OCI-LY3 (cell line): ENCODE measurements at regions not wholly inside any gene's neighbourhood (a gene's known extent, or its start where the extent isn't known, plus 50 kb on each side); places are given as distances from the start of the nearest gene placed in this dataset.

Experiments used
- H2AFZ ChIP-seq: fragments of 200-600, 300-600 bp; shearing (Covaris generic); 2 replicates; pipeline ENCODE4 v1.6.0; 2014; ENCODE audit warnings: antibody characterized with exemption, low read depth, low read length
- H3K27ac ChIP-seq: fragments of 200-600, 300-600 bp; sonication (generic); 2 replicates; pipeline ENCODE4 v1.5.1; 2014; ENCODE audit warnings: mild to moderate bottlenecking, low read length, moderate library complexity, mixed read lengths
- H3K27me3 ChIP-seq: fragments of 200-600, 300-600 bp; sonication (generic); 2 replicates; pipeline ENCODE4 v1.6.1; 2014; ENCODE audit warnings: low read depth, low read length, mixed read lengths
- H3K36me3 ChIP-seq: fragments of 200-600, 300-600 bp; sonication (generic); replicated peaks from 2 replicates; pipeline ENCODE3; 2014; ENCODE audit warnings: low read depth, low read length, mixed read lengths
- H3K4me1 ChIP-seq: fragments of 300-600, 200-600 bp; sonication (generic); 2 replicates; pipeline ENCODE4 v1.6.1; 2014; ENCODE audit warnings: low read length, mixed read lengths
- H3K4me2 ChIP-seq: fragments of 200-600, 300-600 bp; sonication (generic); 2 replicates; pipeline ENCODE4 v1.6.1; 2014; ENCODE audit warnings: low read length, mixed read lengths
- H3K4me3 ChIP-seq: fragments of 300-600, 200-600 bp; sonication (generic); 2 replicates; pipeline ENCODE4 v1.5.1; 2014; ENCODE audit warnings: antibody characterized with exemption, mild to moderate bottlenecking, low read length, moderate library complexity
- H3K79me2 ChIP-seq: fragments of 300-600, 200-600 bp; shearing (Covaris generic); 2 replicates; pipeline ENCODE4 v1.6.1; 2014; ENCODE audit warnings: mild to moderate bottlenecking, low read length, mixed read lengths
- H3K9ac ChIP-seq: fragments of 300-600, 200-600 bp; shearing (Covaris generic); 2 replicates; pipeline ENCODE4 v1.6.0; 2014; ENCODE audit warnings: mild to moderate bottlenecking, low read length, moderate library complexity
- H3K9me3 ChIP-seq: fragments of 200-600, 300-600 bp; shearing (Covaris generic); 2 replicates; pipeline ENCODE4 v1.6.1; 2014; ENCODE audit warnings: low read length, mixed read lengths; ENCODE audit not compliant: insufficient read depth
- H4K20me1 ChIP-seq: fragments of 200-600, 300-600 bp; sonication (generic); 2 replicates; pipeline ENCODE4 v1.6.1; 2016; ENCODE audit warnings: low read length, mixed read lengths; ENCODE audit not compliant: insufficient read depth
- EZH2phosphoT487 ChIP-seq: fragments of 200-600 bp; shearing (Covaris generic); IDR thresholded peaks from 2 replicates; pipeline ENCODE4 v1.6.1; 2018; ENCODE audit warnings: antibody characterized with exemption, mixed run types, low read depth
- TF ChIP-seq, protein P1 (sequence below): fragments of 200-600, 300-600 bp; sonication (generic); IDR thresholded peaks from 2 replicates; pipeline ENCODE4 v1.5.1; 2014; ENCODE audit warnings: antibody characterized with exemption, low read length, low read depth

DNA sequence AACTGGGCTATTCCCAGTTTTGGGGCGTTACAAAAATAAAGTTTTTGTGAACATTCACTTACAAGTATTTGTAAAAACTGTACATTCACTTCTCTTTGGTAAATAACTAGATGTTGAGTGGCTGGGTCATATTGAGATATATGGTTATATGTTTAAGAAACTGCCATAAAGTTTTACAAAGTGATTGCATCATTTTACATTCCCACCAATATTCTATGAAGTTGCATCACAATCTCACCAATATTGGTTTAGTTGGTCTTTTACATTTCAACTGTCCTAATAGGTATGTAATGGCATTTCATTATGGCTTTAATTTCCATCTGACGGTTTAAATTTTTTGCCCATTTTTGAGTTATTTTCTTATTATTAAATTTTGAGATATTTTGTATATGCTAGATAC lies 251.7 kb upstream of the GNAI1 start:
- no peaks in the 10 kb centered on the region for H3K9me3 ChIP-seq
- no peaks in the 10 kb centered on the region for H3K36me3 ChIP-seq
- no peak overlapping the region for H3K27ac ChIP-seq
- no peak overlapping the region for H3K4me2 ChIP-seq
- H3K9ac ChIP-seq = no peak overlapping the region
- H3K4me1 ChIP-seq = no peaks in the 10 kb centered on the region
- no peaks in the 10 kb centered on the region for H4K20me1 ChIP-seq
- H2AFZ ChIP-seq = no peak overlapping the region
- H3K79me2 ChIP-seq = no peaks in the 10 kb centered on the region
- TF ChIP-seq EZH2phosphoT487 = no peak
- TF ChIP-seq, protein P1, sequence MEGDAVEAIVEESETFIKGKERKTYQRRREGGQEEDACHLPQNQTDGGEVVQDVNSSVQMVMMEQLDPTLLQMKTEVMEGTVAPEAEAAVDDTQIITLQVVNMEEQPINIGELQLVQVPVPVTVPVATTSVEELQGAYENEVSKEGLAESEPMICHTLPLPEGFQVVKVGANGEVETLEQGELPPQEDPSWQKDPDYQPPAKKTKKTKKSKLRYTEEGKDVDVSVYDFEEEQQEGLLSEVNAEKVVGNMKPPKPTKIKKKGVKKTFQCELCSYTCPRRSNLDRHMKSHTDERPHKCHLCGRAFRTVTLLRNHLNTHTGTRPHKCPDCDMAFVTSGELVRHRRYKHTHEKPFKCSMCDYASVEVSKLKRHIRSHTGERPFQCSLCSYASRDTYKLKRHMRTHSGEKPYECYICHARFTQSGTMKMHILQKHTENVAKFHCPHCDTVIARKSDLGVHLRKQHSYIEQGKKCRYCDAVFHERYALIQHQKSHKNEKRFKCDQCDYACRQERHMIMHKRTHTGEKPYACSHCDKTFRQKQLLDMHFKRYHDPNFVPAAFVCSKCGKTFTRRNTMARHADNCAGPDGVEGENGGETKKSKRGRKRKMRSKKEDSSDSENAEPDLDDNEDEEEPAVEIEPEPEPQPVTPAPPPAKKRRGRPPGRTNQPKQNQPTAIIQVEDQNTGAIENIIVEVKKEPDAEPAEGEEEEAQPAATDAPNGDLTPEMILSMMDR = no peak
- H3K4me3 ChIP-seq = no peak overlapping the region
- H3K27me3 ChIP-seq = no peaks in the 10 kb centered on the region

DNA sequence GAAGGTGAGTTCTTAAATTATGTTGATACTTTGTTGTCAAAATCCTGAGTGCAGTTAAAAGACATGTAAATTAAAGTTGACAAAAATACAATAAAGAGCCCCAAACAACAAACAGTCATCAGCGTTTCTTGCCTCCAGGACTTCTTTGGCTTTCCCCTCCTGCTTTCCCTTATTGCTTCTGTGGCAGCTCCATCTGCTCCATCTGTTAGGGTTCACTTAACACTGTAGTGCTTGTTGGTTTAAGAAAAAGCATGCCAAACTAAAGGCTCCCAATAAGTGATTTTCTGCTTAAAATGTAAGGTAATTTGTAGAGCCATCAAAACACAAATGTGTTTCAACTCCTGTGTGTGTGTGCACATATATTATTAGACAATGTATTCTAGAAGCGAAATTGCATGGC lies 254.3 kb upstream of the GNAI1 start:
- H3K27ac ChIP-seq = no peak overlapping the region
- H3K4me1 ChIP-seq = no peaks in the 10 kb centered on the region
- no peaks in the 10 kb centered on the region for H3K79me2 ChIP-seq
- H3K36me3 ChIP-seq = no peaks in the 10 kb centered on the region
- TF ChIP-seq, protein P1 = no peak
- TF ChIP-seq EZH2phosphoT487 = no peak
- no peaks in the 10 kb centered on the region for H3K9me3 ChIP-seq
- no peak overlapping the region for H3K4me3 ChIP-seq
- no peaks in the 10 kb centered on the region for H4K20me1 ChIP-seq
- no peak overlapping the region for H3K4me2 ChIP-seq
- H3K27me3 ChIP-seq = no peaks in the 10 kb centered on the region
- no peak overlapping the region for H3K9ac ChIP-seq
- H2AFZ ChIP-seq = no peak overlapping the region

DNA sequence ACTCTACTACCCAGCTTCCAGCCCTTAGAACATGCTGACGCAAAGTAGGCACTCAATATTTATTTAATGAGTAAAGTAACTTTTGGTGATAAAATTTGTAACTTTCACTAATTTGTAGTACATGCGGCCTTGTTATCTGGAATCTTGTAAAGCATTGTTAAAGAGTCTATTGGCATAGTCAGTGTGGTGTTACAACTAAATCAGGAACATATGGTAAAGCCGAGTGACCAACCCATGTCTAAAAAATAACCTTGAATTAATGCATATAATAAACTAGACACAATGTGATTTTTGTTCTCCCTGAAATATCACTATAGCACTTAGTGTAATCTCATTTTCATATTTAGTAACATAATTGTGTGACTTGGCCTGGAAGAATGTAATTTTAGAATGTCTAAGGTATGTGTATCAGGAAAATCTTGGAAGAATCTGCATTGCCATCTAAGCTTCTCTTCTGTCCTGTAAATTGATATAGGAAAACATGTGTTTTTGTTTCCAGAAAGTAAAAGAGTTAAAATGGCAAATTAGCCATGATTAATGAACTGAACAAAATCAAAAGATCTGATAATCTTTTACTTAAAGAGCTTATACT lies 256.7 kb upstream of the GNAI1 start:
- Histone ChIP-seq H3K79me2 (no peaks in the 10 kb centered on the region), H3K4me3 (no peak overlapping the region), H3K9me3 (no peaks in the 10 kb centered on the region), H3K9ac (no peak overlapping the region), H3K36me3 (no peaks in the 10 kb centered on the region), H2AFZ (no peak overlapping the region), H4K20me1 (no peaks in the 10 kb centered on the region), H3K4me1 (no peaks in the 10 kb centered on the region), H3K27me3 (no peaks in the 10 kb centered on the region), H3K4me2 (no peak overlapping the region), H3K27ac (no peak overlapping the region)
- TF ChIP-seq, protein P1 = no peak
- TF ChIP-seq EZH2phosphoT487 = no peak

DNA sequence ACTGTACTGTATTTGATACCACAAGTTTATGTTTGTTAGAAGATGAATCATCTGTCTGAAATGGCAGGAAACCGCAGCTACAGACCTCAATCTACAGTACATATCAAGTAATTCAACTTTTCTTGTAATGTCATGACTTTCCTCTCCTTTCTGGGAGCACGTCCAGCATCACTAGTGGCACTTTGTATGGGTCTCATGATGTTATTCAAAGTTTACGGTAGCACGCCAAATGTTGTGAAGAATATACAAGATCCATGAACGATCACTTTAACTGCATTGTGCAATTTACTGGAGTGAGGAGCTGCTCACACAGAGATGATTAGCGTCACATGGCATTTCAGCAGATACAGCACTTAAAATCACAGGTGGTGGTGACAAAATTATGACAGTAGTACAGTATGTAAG lies 257.8 kb upstream of the GNAI1 start:
- Histone ChIP-seq H3K4me2 (no peak overlapping the region), H3K9ac (no peak overlapping the region), H3K9me3 (no peaks in the 10 kb centered on the region), H3K79me2 (no peaks in the 10 kb centered on the region), H4K20me1 (no peaks in the 10 kb centered on the region), H3K4me1 (no peaks in the 10 kb centered on the region), H3K4me3 (no peak overlapping the region), H2AFZ (no peak overlapping the region), H3K27ac (no peak overlapping the region), H3K27me3 (no peaks in the 10 kb centered on the region), H3K36me3 (no peaks in the 10 kb centered on the region)
- TF ChIP-seq, protein P1 = no peak
- no peak for TF ChIP-seq EZH2phosphoT487
